ENCODE measurements at regions not wholly inside any gene's neighbourhood (a gene's known extent, or its start where the extent isn't known, plus 50 kb on each side); places are given as distances from the start of the nearest gene placed in this dataset.

DNA sequence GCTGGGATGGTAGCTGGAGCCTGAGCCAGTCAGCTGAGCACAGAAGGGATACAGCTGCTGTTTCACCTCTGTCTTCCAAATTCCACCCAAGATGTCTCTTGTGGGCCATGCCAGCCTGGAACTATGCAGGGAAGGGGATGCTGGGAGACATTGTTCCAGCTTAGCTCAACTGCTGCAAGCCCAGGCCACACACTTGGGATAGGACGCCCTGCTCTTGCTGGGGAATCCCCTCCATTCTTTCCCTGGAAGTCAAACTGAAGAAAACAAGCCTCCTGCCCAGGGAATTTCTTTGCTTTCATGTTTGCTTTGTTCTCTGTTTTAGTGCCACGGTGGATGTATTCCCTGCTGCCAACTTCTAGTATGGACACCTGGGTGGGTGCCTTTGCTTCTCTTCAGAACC lies 55.2 kb upstream of the CDK13 start:
- no peaks in the 10 kb centered on the region for H3K27me3 Mint-ChIP-seq
- no peak overlapping the region for H3K27ac Mint-ChIP-seq
- CTCF ChIA-PET = interaction anchor here (1.0 to 9.7 kb wide), 5 partner anchors 9 to 314 kb away, joined by 3 to 142 read pairs (median 4); no protein-coding TSS in a partner anchor
- POLR2A ChIA-PET = no interaction called here
- intact Hi-C loops (cut with micrococcal nuclease) = no loop called here
- ATAC-seq = no peak
- H3K9me3 Mint-ChIP-seq = no peaks in the 10 kb centered on the region
- H3K4me1 Mint-ChIP-seq (ENCODE audit: low read depth) = no peaks in the 10 kb centered on the region
- no peak for DNase-seq
- no peaks in the 10 kb centered on the region for H3K36me3 Mint-ChIP-seq (ENCODE audit: low read depth)
- TF ChIP-seq, protein P1, sequence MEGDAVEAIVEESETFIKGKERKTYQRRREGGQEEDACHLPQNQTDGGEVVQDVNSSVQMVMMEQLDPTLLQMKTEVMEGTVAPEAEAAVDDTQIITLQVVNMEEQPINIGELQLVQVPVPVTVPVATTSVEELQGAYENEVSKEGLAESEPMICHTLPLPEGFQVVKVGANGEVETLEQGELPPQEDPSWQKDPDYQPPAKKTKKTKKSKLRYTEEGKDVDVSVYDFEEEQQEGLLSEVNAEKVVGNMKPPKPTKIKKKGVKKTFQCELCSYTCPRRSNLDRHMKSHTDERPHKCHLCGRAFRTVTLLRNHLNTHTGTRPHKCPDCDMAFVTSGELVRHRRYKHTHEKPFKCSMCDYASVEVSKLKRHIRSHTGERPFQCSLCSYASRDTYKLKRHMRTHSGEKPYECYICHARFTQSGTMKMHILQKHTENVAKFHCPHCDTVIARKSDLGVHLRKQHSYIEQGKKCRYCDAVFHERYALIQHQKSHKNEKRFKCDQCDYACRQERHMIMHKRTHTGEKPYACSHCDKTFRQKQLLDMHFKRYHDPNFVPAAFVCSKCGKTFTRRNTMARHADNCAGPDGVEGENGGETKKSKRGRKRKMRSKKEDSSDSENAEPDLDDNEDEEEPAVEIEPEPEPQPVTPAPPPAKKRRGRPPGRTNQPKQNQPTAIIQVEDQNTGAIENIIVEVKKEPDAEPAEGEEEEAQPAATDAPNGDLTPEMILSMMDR (IDR thresholded peaks at IDR 0.05) = no peak
- H3K4me3 Mint-ChIP-seq = no peak overlapping the region

DNA sequence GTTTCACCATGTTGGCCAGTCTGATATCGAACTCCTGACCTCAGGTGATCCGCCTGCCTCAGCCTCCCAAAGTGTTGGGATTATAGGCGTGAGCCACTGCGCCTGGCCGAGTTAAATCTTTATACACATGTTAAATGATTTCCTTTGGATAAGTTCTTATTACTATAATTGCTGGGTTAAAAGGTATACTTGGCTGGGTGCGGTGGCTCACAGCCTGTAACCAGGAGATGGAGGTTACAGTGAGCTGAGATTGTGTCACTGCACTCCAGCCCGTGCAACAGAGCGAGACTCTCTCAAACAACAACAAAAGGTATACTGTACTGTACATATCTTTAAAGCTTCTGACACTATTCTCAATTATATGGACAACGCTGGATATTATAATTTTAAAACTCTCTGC lies 53.2 kb upstream of the CDK13 start:
- no peak overlapping the region for H3K27ac Mint-ChIP-seq

DNA sequence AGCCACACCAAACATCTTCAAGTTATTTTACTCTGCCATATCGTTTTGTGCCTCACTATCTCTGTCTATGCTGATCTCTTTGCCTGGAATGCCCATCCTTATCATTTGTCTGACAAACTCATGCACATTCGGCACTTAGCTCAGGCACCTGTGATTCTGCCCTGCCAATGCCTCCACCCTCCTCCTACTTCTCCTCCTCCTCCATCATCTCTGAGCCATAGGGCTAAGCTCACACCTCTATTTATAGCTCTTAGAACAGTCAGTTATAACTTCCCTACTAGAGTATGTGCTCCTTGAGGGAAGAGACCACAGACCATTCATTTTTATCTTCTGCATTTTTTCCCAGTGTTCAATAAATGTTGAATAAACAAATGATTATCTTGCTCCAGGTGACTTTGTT lies 51.2 kb upstream of the CDK13 start:
- H3K4me3 Mint-ChIP-seq = no peak overlapping the region
- no peak for ATAC-seq
- intact Hi-C loops (cut with micrococcal nuclease) = no loop called here
- ChIA-PET POLR2A (interaction anchor here (1.0 kb wide), 1 partner anchor 11 kb away, joined by 4 read pairs; no protein-coding TSS in a partner anchor), CTCF (interaction anchor here (0.8 to 9.7 kb wide), 4 partner anchors 12 to 318 kb away, joined by 3 to 142 read pairs (median 4); no protein-coding TSS in a partner anchor)
- TF ChIP-seq, protein P1 (IDR thresholded peaks at IDR 0.05) = no peak
- H3K36me3 Mint-ChIP-seq (ENCODE audit: low read depth) = no peaks in the 10 kb centered on the region
- no peak for DNase-seq
- no peaks in the 10 kb centered on the region for H3K27me3 Mint-ChIP-seq
- H3K4me1 Mint-ChIP-seq (ENCODE audit: low read depth) = no peaks in the 10 kb centered on the region
- H3K9me3 Mint-ChIP-seq = no peaks in the 10 kb centered on the region
- no peak overlapping the region for H3K27ac Mint-ChIP-seq

More for the DNA sequence above, 53.2 kb upstream of the CDK13 start:
- intact Hi-C loops (cut with micrococcal nuclease) = loop anchor here (2.0 kb wide), 1 partner anchor 156 kb away; no protein-coding TSS in a partner anchor
- TF ChIP-seq, protein P1 (IDR thresholded peaks at IDR 0.05) = no peak
- no peaks in the 10 kb centered on the region for H3K9me3 Mint-ChIP-seq
- H3K36me3 Mint-ChIP-seq (ENCODE audit: low read depth) = no peaks in the 10 kb centered on the region
- H3K4me1 Mint-ChIP-seq (ENCODE audit: low read depth) = no peaks in the 10 kb centered on the region
- no peaks in the 10 kb centered on the region for H3K27me3 Mint-ChIP-seq
- ChIA-PET CTCF (interaction anchor here (0.9 to 9.7 kb wide), 30 partner anchors 8 to 796 kb away, joined by 3 to 142 read pairs (median 4); partner anchors contain the start of genes MPLKIP and SUGCT), POLR2A (no interaction called here)
- no peak for ATAC-seq
- no peak for DNase-seq
- no peak overlapping the region for H3K4me3 Mint-ChIP-seq

Measured in activated CD8-positive, alpha-beta T cell treated with anti-CD3 and anti-CD28 coated beads for 36 hours (primary cell).